Activated naive CD8-positive, alpha-beta T cell (primary cell): ENCODE measurements at regions not wholly inside any gene's neighbourhood (a gene's known extent, or its start where the extent isn't known, plus 50 kb on each side); places are given as distances from the start of the nearest gene placed in this dataset.
"Not testable (repeated sequence)": the region's sequence is repeated elsewhere in the genome, so short reads cannot be mapped to it uniquely, and the experiment has no call there.

ENCODE experiments used
- H3K27ac Mint-ChIP-seq: one replicate; pipeline ENCODE4 v1.8.0; 2021; ENCODE audit warnings: mixed read lengths
- H3K27me3 Mint-ChIP-seq: one replicate; pipeline ENCODE4 v1.8.0; 2021; ENCODE audit warnings: mixed read lengths
- H3K36me3 Mint-ChIP-seq: one replicate; pipeline ENCODE4 v1.8.0; 2021; ENCODE audit warnings: mixed read lengths
- H3K4me1 Mint-ChIP-seq: one replicate; pipeline ENCODE4 v1.8.0; 2021; ENCODE audit warnings: low read depth, mixed read lengths
- H3K4me3 Mint-ChIP-seq: one replicate; pipeline ENCODE4 v1.8.0; 2021; ENCODE audit warnings: mild to moderate bottlenecking, mixed read lengths
- H3K9me3 Mint-ChIP-seq: one replicate; pipeline ENCODE4 v1.8.0; 2021; ENCODE audit warnings: low read depth, mixed read lengths

DNA sequence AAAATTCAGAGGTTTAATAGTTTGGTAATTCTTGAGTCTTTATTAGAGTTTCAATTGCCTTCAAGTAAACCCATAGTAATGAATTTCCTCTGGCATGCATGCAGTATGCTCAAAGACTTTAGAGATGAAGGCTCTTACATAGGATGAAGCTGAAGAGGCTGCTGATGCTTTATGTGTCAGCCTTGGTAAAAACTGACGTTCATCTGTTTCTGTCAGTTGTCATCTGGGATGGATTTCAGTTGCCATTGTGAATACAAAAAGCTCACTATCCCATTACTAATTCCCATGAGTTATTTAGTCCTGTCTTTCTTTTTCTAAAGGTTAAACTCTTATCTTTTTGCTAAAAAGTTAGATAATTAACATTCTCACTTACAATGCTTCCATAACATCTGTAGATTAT lies 136.9 kb upstream of the GBE1 start:
- Mint-ChIP-seq H3K36me3 (no peaks in the 10 kb centered on the region), H3K27ac (no peak overlapping the region), H3K27me3 (no peaks in the 10 kb centered on the region), H3K9me3 (no peaks in the 10 kb centered on the region), H3K4me3 (no peak overlapping the region), H3K4me1 (no peaks in the 10 kb centered on the region)

GRCh38 chr3:81894598-81894997 lies 133.2 kb upstream of the GBE1 start:
- Mint-ChIP-seq H3K27ac (no peak overlapping the region), H3K9me3 (no peaks in the 10 kb centered on the region), H3K27me3 (no peaks in the 10 kb centered on the region), H3K4me1 (no peaks in the 10 kb centered on the region), H3K4me3 (no peak overlapping the region), H3K36me3 (no peaks in the 10 kb centered on the region)

- Mint-ChIP-seq H3K27me3 (no peaks in the 10 kb centered on the region), H3K27ac (no peak overlapping the region), H3K4me3 (no peak overlapping the region), H3K4me1 (no peaks in the 10 kb centered on the region), H3K36me3 (no peaks in the 10 kb centered on the region), H3K9me3 (no peaks in the 10 kb centered on the region)
Measured at GRCh38 chr3:81891055-81891895, 129.8 kb upstream of the GBE1 start.

- H3K9me3 Mint-ChIP-seq = no peaks in the 10 kb centered on the region
- no peaks in the 10 kb centered on the region for H3K27me3 Mint-ChIP-seq
- H3K27ac Mint-ChIP-seq = no peak overlapping the region
- H3K36me3 Mint-ChIP-seq = no peaks in the 10 kb centered on the region
- no peaks in the 10 kb centered on the region for H3K4me1 Mint-ChIP-seq
- H3K4me3 Mint-ChIP-seq = no peak overlapping the region
Measured at GRCh38 chr3:81888914-81889557, 127.6 kb upstream of the GBE1 start.

GRCh38 chr3:81887448-81887847 lies 126.0 kb upstream of the GBE1 start:
- Mint-ChIP-seq H3K27me3 (no peaks in the 10 kb centered on the region), H3K36me3 (no peaks in the 10 kb centered on the region), H3K9me3 (no peaks in the 10 kb centered on the region), H3K4me1 (no peaks in the 10 kb centered on the region), H3K4me3 (no peak overlapping the region), H3K27ac (no peak overlapping the region)

DNA sequence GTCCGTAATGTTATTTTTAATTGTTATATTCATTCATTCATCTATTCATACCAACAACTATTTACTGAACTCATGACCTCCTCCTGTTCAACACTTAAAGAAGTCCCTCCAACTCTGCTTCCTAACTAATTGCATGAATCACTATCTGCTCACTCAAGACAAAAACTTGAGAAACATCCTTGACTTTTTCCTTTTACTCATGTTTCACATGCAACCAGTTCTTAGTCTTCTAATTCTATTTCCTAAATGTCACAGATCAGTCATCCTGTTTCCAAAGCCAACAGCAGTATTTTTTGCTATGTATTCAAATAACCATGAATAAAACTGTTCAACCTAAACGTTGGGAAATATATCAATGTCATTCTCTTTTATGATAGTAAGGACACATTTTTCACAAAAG lies 124.6 kb upstream of the GBE1 start:
- Mint-ChIP-seq H3K9me3 (no peaks in the 10 kb centered on the region), H3K4me3 (no peak overlapping the region), H3K36me3 (no peaks in the 10 kb centered on the region), H3K27me3 (no peaks in the 10 kb centered on the region), H3K4me1 (no peaks in the 10 kb centered on the region), H3K27ac (no peak overlapping the region)

DNA sequence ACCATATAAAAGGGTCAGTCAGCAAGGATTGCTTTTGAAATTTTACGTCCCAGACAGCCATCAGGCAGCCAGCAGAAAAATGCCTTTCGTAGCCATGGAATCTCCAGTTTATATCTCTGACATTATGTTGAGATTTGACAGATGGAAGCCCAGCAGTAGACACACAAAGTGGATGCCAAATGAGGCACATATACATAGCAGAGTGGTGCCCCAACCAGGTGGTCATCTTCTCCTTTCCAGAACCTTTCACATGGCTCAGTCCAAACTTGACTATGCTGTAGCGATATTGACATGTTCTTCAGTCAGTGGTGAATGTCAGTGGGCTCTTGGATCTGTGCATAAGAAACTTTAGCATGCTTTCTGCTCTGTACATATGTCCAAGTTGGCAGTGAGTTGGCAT lies 123.3 kb upstream of the GBE1 start:
- Mint-ChIP-seq H3K9me3 (no peaks in the 10 kb centered on the region), H3K4me1 (no peaks in the 10 kb centered on the region), H3K27me3 (no peaks in the 10 kb centered on the region), H3K36me3 (no peaks in the 10 kb centered on the region), H3K4me3 (no peak overlapping the region), H3K27ac (no peak overlapping the region)

GRCh38 chr3:81876826-81877225 lies 115.4 kb upstream of the GBE1 start:
- H3K27me3 Mint-ChIP-seq = no peaks in the 10 kb centered on the region
- no peaks in the 10 kb centered on the region for H3K4me1 Mint-ChIP-seq
- H3K27ac Mint-ChIP-seq = no peak overlapping the region
- no peaks in the 10 kb centered on the region for H3K9me3 Mint-ChIP-seq
- no peak overlapping the region for H3K4me3 Mint-ChIP-seq
- no peaks in the 10 kb centered on the region for H3K36me3 Mint-ChIP-seq

GRCh38 chr3:81874738-81875137 lies 113.3 kb upstream of the GBE1 start:
- Mint-ChIP-seq H3K4me3 (no peak overlapping the region), H3K4me1 (no peaks in the 10 kb centered on the region), H3K9me3 (no peaks in the 10 kb centered on the region), H3K27me3 (peaks cover 2% of the 10 kb centered on the region), H3K27ac (no peak overlapping the region), H3K36me3 (no peaks in the 10 kb centered on the region)

DNA sequence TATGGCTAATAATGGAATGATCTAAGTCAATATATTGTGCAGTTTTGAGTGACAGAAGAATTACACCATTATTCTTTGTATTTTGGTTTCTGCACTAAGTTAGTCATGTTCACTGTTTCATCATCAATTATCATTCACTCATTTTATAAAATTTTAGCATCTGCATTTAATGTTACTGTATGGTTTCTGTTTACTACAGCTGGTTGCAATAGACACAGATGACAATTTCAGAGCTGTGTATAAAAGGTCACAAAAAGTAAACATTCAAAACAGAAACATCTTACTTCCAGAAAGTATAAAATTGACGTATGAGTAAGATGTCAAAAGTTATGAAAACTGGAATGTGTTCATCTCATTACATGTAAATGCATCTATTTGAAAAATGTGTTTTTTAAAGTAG lies 111.1 kb upstream of the GBE1 start:
- no peaks in the 10 kb centered on the region for H3K36me3 Mint-ChIP-seq
- H3K4me3 Mint-ChIP-seq = no peak overlapping the region
- H3K27me3 Mint-ChIP-seq = peaks cover 2% of the 10 kb centered on the region
- no peaks in the 10 kb centered on the region for H3K9me3 Mint-ChIP-seq
- no peak overlapping the region for H3K27ac Mint-ChIP-seq
- no peaks in the 10 kb centered on the region for H3K4me1 Mint-ChIP-seq

GRCh38 chr3:81871358-81872155 lies 110.1 kb upstream of the GBE1 start:
- no peaks in the 10 kb centered on the region for H3K36me3 Mint-ChIP-seq
- H3K9me3 Mint-ChIP-seq = no peaks in the 10 kb centered on the region
- H3K27ac Mint-ChIP-seq = no peak overlapping the region
- peaks cover 2% of the 10 kb centered on the region for H3K27me3 Mint-ChIP-seq
- H3K4me3 Mint-ChIP-seq = no peak overlapping the region
- no peaks in the 10 kb centered on the region for H3K4me1 Mint-ChIP-seq

DNA sequence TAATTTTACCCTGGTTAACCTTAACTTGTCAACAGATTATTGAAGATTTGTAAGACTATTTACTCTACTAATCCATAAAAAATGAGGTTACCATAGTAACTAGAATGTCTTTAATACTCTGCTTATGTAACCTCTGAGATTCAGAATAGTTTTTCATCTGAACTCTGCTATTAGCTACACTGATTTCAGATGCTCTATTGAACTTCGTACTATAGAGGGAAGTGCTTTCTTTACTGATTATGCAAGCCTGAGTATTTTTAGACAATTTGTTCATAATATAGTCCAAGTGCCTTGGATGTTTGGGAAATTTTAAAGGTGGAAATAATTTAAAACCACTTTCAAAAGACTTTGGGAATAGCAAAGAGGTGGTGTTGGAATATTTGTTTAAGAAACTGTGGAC lies 107.9 kb upstream of the GBE1 start:
- Mint-ChIP-seq H3K4me1 (no peaks in the 10 kb centered on the region), H3K36me3 (no peaks in the 10 kb centered on the region), H3K9me3 (no peaks in the 10 kb centered on the region), H3K27ac (no peak overlapping the region), H3K4me3 (no peak overlapping the region), H3K27me3 (peaks cover 3% of the 10 kb centered on the region)

DNA sequence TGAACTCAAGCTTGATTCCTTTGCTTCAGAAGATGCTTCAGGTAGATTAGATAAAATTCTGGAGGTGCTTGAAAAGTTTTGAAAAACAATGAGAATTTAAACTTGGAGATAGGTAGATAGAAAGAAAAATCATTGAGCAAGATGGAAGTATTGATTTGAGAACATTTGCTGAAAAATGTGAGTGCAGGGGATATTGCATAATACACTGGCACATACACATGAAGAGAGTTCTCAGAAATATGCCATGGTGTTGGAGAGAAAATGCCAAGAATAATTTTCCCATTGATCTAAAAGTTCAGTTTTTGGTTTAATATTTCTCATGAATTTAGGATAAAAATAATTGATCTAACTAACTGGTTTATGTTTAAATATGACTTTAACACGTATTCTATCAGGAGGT lies 107.2 kb upstream of the GBE1 start:
- no peaks in the 10 kb centered on the region for H3K36me3 Mint-ChIP-seq
- no peaks in the 10 kb centered on the region for H3K9me3 Mint-ChIP-seq
- no peak overlapping the region for H3K4me3 Mint-ChIP-seq
- peaks cover 1% of the 10 kb centered on the region for H3K4me1 Mint-ChIP-seq
- peaks cover 3% of the 10 kb centered on the region for H3K27me3 Mint-ChIP-seq
- H3K27ac Mint-ChIP-seq = no peak overlapping the region

DNA sequence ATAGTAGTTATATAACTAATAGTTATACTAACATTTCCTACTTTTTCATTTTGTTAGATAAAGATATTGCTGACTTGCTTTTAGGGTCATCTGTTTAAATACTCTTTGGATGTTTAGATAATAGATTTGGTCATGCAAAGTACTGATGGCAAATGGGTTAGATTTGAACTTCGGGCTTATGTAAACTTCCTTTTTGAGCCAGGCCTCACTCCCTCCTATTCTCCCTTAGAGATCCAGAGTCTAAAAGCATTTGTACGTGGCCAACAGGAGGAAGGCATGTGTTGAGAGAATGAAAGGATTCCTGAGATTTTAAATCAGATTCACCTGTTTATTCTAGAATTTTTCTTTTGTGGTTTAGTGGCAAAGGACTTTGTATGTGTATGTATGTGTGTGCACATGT lies 106.4 kb upstream of the GBE1 start:
- Mint-ChIP-seq H3K4me3 (no peak overlapping the region), H3K36me3 (no peaks in the 10 kb centered on the region), H3K27me3 (peaks cover 3% of the 10 kb centered on the region), H3K9me3 (no peaks in the 10 kb centered on the region), H3K4me1 (peaks cover 2% of the 10 kb centered on the region), H3K27ac (no peak overlapping the region)

GRCh38 chr3:81865164-81865563 lies 103.7 kb upstream of the GBE1 start:
- H3K27ac Mint-ChIP-seq, H3K9me3 Mint-ChIP-seq, H3K4me1 Mint-ChIP-seq: not testable (repeated sequence)

More at GRCh38 chr3:81865164-81865563, 103.7 kb upstream of the GBE1 start:
- not testable (repeated sequence) for H3K27me3 Mint-ChIP-seq, H3K4me3 Mint-ChIP-seq, H3K36me3 Mint-ChIP-seq
